Loucy (cell line): ENCODE measurements at regions not wholly inside any gene's neighbourhood (a gene's known extent, or its start where the extent isn't known, plus 50 kb on each side); places are given as distances from the start of the nearest gene placed in this dataset.

ENCODE experiments used
- EZH2phosphoT487 ChIP-seq: fragments of 200-600 bp; IDR thresholded peaks from 2 replicates; pipeline ENCODE4 v1.6.1; 2018; ENCODE audit warnings: antibody characterized with exemption, mild to moderate bottlenecking, moderate library complexity, borderline replicate concordance
- TF ChIP-seq, protein P1 (sequence below): fragments of 200-600 bp; sonication (generic); conservative IDR thresholded peaks from 2 replicates; pipeline ENCODE4 v1.5.1; 2014; ENCODE audit warnings: mild to moderate bottlenecking, antibody characterized with exemption, low read length

DNA sequence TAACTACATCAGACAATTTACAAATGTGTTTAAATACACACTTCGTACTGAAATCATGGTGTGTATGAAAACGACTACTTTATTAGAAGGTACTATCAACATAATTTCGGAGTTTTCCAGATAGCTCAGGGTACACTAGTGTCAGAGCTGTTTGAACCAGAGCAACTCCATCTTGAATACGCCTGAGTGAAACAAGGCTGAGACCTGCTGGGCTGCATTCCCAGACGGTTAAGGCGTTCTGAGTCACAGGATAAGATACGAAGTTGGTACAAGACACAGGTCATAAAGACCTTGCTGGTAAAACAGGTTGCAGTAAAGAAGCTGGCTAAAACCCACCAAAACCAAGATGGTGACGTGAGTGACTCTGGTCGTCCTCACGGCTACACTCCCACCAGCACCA is 167.6 kb downstream of the THBS2 start:
- TF ChIP-seq, protein P1, sequence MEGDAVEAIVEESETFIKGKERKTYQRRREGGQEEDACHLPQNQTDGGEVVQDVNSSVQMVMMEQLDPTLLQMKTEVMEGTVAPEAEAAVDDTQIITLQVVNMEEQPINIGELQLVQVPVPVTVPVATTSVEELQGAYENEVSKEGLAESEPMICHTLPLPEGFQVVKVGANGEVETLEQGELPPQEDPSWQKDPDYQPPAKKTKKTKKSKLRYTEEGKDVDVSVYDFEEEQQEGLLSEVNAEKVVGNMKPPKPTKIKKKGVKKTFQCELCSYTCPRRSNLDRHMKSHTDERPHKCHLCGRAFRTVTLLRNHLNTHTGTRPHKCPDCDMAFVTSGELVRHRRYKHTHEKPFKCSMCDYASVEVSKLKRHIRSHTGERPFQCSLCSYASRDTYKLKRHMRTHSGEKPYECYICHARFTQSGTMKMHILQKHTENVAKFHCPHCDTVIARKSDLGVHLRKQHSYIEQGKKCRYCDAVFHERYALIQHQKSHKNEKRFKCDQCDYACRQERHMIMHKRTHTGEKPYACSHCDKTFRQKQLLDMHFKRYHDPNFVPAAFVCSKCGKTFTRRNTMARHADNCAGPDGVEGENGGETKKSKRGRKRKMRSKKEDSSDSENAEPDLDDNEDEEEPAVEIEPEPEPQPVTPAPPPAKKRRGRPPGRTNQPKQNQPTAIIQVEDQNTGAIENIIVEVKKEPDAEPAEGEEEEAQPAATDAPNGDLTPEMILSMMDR = no peak
- no peak for TF ChIP-seq EZH2phosphoT487
